OCI-LY1 (cell line): ENCODE measurements at regions not wholly inside any gene's neighbourhood (a gene's known extent, or its start where the extent isn't known, plus 50 kb on each side); places are given as distances from the start of the nearest gene placed in this dataset.

Experiments
- H2AFZ ChIP-seq: fragments of 200-600 bp; sonication (generic), shearing (Covaris generic); 2 replicates; pipeline ENCODE4 v1.6.0; 2014; ENCODE audit warnings: antibody characterized with exemption, mild to moderate bottlenecking, low read length
- H3F3A ChIP-seq: fragments of 200-600 bp; sonication (generic), shearing (Covaris generic); 2 replicates; pipeline ENCODE4 v1.6.0; 2014; ENCODE audit warnings: mild to moderate bottlenecking, antibody characterized with exemption, low read length, moderate library complexity; ENCODE audit not compliant: insufficient read depth
- H3K27ac ChIP-seq: fragments of 200-600 bp; sonication (generic); 2 replicates; pipeline ENCODE4 v1.5.1; 2014; ENCODE audit warnings: low read length, mixed run types, mild to moderate bottlenecking, low read depth; ENCODE audit not compliant: poor library complexity, severe bottlenecking
- H3K27me3 ChIP-seq: fragments of 200-600 bp; sonication (generic); 2 replicates; pipeline ENCODE4 v1.6.0; 2014; ENCODE audit warnings: antibody characterized with exemption, mild to moderate bottlenecking, low read length, moderate library complexity; ENCODE audit not compliant: insufficient read depth
- H3K36me3 ChIP-seq: fragments of 200-600 bp; sonication (generic); 2 replicates; pipeline ENCODE4 v1.6.1; 2014; ENCODE audit warnings: mild to moderate bottlenecking, antibody characterized with exemption, low read length, moderate library complexity, mixed read lengths; ENCODE audit not compliant: insufficient read depth
- H3K4me1 ChIP-seq: fragments of 200-600 bp; sonication (generic); 2 replicates; pipeline ENCODE4 v1.5.1; 2014; ENCODE audit warnings: mild to moderate bottlenecking, low read length, moderate library complexity; ENCODE audit not compliant: insufficient read depth, severe bottlenecking
- H3K4me2 ChIP-seq: fragments of 200-600 bp; sonication (generic), shearing (Covaris generic); 2 replicates; pipeline ENCODE4 v1.6.1; 2014; ENCODE audit warnings: low read length
- H3K4me3 ChIP-seq: fragments of 200-600 bp; sonication (generic); 2 replicates; pipeline ENCODE4 v1.5.1; 2014; ENCODE audit warnings: low read length, low read depth, mild to moderate bottlenecking, mixed read lengths; ENCODE audit not compliant: poor library complexity, severe bottlenecking
- H3K79me2 ChIP-seq: fragments of 200-600 bp; shearing (Covaris generic); 2 replicates; pipeline ENCODE4 v1.6.1; 2016; ENCODE audit warnings: mixed run types, low read length, mixed read lengths; ENCODE audit not compliant: insufficient read depth
- H3K9ac ChIP-seq: fragments of 200-600 bp; sonication (generic), shearing (Covaris generic); 2 replicates; pipeline ENCODE4 v1.6.1; 2014; ENCODE audit warnings: mild to moderate bottlenecking, low read length, mixed read lengths
- H3K9me2 ChIP-seq: fragments of 200-600 bp; sonication (generic), shearing (Covaris generic); 2 replicates; pipeline ENCODE4 v1.6.1; 2014; ENCODE audit warnings: low read depth, mild to moderate bottlenecking, low read length, mixed read lengths
- H3K9me3 ChIP-seq: fragments of 200-600 bp; shearing (Covaris generic); 2 replicates; pipeline ENCODE4 v1.6.1; 2014; ENCODE audit warnings: low read length, mixed read lengths
- H4K20me1 ChIP-seq: fragments of 200-600 bp; sonication (generic), shearing (Covaris generic); 2 replicates; pipeline ENCODE4 v1.6.0; 2016; ENCODE audit warnings: mild to moderate bottlenecking, low read length; ENCODE audit not compliant: insufficient read depth
- EZH2 ChIP-seq: fragments of 200-600 bp; sonication (generic), shearing (Covaris generic); IDR thresholded peaks from 2 replicates; pipeline ENCODE4 v1.8.0; 2017; ENCODE audit warnings: borderline replicate concordance, mixed run types, mild to moderate bottlenecking, antibody characterized with exemption, low read length, moderate library complexity, mixed read lengths
- TF ChIP-seq, protein P1 (sequence below): fragments of 200-600 bp; sonication (generic), shearing (Covaris generic); IDR thresholded peaks from 2 replicates; pipeline ENCODE4 v1.5.1; 2017; ENCODE audit warnings: mild to moderate bottlenecking, antibody characterized with exemption, low read length, moderate library complexity, mixed read lengths

DNA sequence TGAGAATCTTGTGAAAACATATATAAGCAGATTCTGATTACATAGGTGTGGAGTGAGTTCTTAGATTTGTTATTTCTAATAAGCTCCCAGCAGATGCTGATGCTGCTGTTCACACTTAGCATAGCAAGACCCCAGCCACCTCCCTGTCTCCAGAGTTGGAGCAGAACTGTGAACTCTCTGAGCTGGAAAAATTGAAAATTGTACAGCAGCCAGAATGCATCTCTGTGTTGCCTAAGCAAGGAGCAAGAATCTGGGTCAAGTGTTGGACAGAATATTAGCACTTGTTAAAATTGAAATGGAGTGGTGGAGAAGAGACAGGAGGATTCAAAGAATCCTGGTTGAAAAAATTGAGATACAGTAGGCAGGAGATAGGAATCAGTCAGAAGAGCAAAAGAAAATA lies 146.6 kb upstream of the FAM47C start:
- Histone ChIP-seq H3K79me2 (no peaks in the 10 kb centered on the region), H3K9me3 (no peaks in the 10 kb centered on the region), H3K4me3 (no peak overlapping the region), H3F3A (no peaks in the 10 kb centered on the region), H3K4me1 (no peaks in the 10 kb centered on the region), H2AFZ (no peak overlapping the region), H4K20me1 (no peaks in the 10 kb centered on the region), H3K9ac (no peak overlapping the region), H3K27me3 (no peaks in the 10 kb centered on the region), H3K9me2 (no peaks in the 10 kb centered on the region), H3K4me2 (no peak overlapping the region), H3K36me3 (no peaks in the 10 kb centered on the region), H3K27ac (no peak overlapping the region)
- TF ChIP-seq, protein P1, sequence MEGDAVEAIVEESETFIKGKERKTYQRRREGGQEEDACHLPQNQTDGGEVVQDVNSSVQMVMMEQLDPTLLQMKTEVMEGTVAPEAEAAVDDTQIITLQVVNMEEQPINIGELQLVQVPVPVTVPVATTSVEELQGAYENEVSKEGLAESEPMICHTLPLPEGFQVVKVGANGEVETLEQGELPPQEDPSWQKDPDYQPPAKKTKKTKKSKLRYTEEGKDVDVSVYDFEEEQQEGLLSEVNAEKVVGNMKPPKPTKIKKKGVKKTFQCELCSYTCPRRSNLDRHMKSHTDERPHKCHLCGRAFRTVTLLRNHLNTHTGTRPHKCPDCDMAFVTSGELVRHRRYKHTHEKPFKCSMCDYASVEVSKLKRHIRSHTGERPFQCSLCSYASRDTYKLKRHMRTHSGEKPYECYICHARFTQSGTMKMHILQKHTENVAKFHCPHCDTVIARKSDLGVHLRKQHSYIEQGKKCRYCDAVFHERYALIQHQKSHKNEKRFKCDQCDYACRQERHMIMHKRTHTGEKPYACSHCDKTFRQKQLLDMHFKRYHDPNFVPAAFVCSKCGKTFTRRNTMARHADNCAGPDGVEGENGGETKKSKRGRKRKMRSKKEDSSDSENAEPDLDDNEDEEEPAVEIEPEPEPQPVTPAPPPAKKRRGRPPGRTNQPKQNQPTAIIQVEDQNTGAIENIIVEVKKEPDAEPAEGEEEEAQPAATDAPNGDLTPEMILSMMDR: no peak
- no peak for TF ChIP-seq EZH2

DNA sequence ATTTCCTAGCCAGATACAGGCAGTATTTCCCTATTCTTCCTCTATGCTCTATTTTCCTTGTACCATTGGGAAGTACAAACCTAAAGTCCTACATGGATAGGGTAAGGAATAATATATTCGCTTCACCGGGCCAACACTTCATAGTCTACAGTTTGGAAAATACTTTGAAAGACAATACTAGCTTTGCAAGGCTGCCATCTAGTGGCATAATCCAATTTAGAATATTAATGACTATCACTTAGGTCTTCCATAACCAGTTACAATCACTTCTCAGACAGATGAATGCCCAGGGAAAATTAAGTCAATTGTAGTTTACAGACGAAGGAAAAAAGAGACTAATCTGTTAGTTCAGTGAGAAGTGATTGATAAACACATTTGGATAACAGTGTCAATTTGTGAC lies 141.0 kb upstream of the FAM47C start:
- Histone ChIP-seq H3K36me3 (no peaks in the 10 kb centered on the region), H3K9ac (no peak overlapping the region), H3K9me3 (no peaks in the 10 kb centered on the region), H3K9me2 (no peaks in the 10 kb centered on the region), H3K4me1 (no peaks in the 10 kb centered on the region), H2AFZ (no peak overlapping the region), H3K4me3 (no peak overlapping the region), H3K27ac (no peak overlapping the region), H3K4me2 (no peak overlapping the region), H4K20me1 (no peaks in the 10 kb centered on the region), H3K79me2 (no peaks in the 10 kb centered on the region), H3F3A (no peaks in the 10 kb centered on the region), H3K27me3 (no peaks in the 10 kb centered on the region)
- TF ChIP-seq EZH2: no peak
- TF ChIP-seq, protein P1: peak; percentile 40; the same call in 1 of the 2 replicates

DNA sequence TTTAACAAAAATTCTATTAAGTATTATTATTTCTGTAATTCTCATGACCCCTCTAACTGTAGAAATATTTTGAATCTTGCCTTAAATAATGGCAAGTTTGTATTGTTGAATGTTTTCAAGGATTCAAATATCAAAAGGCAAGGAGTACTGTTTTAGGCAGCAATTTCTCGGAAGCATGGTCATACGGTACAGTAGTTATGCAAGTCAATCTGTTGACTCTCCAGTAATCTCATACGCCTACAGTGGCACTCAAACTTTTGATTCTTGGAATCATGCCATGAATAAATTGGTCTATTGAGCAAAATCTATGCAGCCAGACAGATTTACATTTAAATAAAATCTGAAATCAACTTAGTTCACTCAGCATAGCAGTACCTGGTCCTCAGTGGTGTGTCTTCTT lies 139.6 kb upstream of the FAM47C start:
- Histone ChIP-seq H2AFZ (no peak overlapping the region), H3K36me3 (no peaks in the 10 kb centered on the region), H3K27ac (no peak overlapping the region), H3F3A (no peaks in the 10 kb centered on the region), H3K4me2 (no peak overlapping the region), H3K79me2 (no peaks in the 10 kb centered on the region), H3K27me3 (no peaks in the 10 kb centered on the region), H3K9me3 (no peaks in the 10 kb centered on the region), H3K4me1 (no peaks in the 10 kb centered on the region), H4K20me1 (no peaks in the 10 kb centered on the region), H3K9ac (no peak overlapping the region), H3K4me3 (no peak overlapping the region), H3K9me2 (no peaks in the 10 kb centered on the region)
- TF ChIP-seq EZH2: no peak
- TF ChIP-seq, protein P1: no peak
